Activated CD4-positive, alpha-beta T cell treated with anti-CD3 and anti-CD28 coated beads, Interleukin-2, Interleukin-6, amounts not matched to agents 100 ng/mL and 50 ng/mL, durations not matched to agents 16 hours and 8 hours (primary cell): ENCODE measurements at regions not wholly inside any gene's neighbourhood (a gene's known extent, or its start where the extent isn't known, plus 50 kb on each side); places are given as distances from the start of the nearest gene placed in this dataset.
A peak's percentile ranks its signal among the peaks of the same experiment; 100 is the strongest.

Experiments
- DNase-seq: peaks from one replicate; pipeline ENCODE4 v3.0.0-alpha.2; 2020

- DNase-seq = no peak
Observed at GRCh38 chr12:127542391-127542790, 724.6 kb upstream of the TMEM132C start.

- DNase-seq = no peak
Observed at GRCh38 chr12:127542931-127543330, 724.0 kb upstream of the TMEM132C start.

DNA sequence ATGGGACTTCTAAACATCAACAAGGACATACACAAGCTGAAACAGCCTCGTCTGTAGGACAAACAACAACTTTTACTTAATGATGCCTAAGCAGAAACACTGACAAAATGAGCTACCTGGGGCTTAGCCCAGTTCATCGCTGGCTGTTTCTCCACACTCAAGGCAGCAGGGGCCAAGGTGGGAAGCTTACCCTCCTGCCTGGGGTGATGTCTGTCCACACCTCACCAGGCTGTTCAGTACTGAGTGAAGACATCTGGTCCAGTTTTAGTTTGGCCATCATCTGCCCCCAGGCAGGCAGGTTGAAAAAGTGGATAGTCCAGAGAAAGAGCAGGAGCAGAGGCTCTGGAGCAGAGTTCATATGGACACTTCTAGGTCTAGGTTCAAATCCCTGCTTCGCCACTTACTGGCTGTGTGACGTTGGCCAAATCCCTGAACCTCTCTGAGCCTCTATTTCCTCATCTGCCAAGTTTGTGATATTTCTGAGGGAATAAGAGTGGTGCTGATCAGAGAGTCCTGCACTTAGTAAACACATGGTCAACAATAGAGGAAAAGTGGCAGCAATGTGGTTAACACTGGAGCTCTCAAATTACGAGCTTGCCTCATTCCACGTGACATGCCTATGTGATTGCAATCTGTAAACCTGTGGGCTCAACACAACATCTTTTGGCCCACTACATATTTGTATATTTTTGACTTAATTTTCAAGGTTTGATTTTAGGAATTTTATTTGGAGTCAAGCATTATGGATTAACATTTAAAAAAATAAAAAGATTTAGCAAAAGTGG, 720.1 kb upstream of the TMEM132C start:
- no peak for DNase-seq

GRCh38 chr12:127548123-127548553, 718.8 kb upstream of the TMEM132C start:
- no peak for DNase-seq

DNA sequence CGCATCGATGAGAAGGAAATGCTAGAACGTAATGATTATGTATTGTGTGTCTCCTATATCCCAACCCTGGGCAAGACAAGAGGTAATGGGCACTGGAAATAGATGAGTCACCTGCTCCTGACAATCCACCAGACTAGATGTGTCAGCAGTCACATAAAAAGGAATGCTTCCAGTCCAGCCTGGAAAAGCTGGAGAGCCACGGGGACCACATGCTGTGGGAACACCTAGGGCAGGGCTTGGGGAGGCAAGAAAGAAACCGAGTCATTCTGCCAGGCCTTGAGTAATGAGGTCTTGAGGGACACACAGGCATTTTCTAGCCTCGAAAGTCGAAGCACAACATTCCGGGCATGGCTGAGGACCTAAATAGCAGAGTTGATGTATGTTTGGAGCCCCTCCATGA, 716.7 kb upstream of the TMEM132C start:
- DNase-seq = no peak

DNA sequence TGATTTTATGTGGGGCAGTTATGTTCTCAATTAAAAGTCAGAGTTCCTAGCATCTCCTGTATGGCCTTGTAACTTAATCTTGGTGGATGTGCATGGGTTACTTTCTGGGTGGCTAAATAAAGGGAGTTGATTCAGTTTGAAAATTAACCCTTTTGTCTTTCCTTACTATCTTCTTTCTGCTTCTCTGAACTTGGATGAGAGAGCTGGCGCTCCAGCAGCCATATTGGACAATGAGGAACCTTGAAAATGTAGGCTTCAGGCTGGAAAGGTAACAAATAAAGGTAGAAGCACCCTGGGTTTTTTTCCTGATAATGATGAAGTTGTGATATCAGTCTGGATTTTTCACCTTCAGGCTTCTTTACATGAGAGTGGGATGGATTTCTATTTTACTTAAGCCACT, 714.1 kb upstream of the TMEM132C start:
- DNase-seq = no peak

GRCh38 chr12:127555071-127555470, 711.9 kb upstream of the TMEM132C start:
- DNase-seq = no peak

DNA sequence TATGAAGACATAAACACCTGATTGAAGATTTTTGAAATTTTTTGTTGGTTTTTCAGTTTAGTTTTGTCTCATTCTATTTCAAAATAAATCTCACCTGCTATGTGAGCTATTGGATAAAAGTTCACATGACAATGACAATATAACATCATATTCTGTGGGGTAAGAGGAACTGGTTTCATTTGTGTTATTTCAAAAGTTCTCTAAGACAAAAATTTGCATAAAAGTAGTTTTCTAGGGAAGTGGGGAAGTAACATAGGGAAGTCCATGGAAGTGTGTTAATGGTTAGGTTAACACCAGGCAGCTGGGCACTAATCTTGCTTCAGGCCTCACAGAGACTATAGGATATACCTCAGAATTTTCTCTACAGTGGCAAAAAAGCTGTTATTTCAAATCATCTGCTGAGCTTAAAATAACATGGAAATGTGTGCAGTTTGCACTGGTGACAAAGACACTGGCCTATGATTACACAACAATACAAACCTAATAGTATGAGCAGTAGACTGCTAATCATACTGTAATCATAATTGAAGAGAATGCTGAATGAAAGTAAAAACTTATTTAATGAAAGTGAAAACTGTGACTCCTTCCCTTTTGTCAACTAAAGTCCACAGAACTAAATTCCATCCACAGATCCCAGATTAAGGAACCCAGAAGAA, 710.6 kb upstream of the TMEM132C start:
- DNase-seq = no peak

DNA sequence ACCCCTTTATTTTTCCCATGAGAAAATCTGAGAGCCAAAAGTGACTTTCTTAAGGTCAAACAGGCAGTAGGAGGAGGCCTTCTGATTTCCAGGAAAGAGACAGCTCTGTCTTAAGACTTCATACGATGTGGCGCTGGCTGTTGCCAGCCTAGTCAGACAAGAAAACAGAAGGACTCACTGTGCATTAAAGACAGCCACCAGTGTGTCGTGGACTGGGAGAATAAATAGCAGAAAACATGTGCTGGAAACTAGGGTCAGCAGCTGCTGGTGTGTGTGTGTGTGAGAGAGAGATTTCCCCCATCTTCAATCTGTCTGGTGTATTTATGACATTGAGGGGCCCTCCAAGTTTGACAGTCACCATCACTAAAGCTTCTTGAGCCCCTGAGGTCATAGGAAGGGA, 708.6 kb upstream of the TMEM132C start:
- no peak for DNase-seq

DNA sequence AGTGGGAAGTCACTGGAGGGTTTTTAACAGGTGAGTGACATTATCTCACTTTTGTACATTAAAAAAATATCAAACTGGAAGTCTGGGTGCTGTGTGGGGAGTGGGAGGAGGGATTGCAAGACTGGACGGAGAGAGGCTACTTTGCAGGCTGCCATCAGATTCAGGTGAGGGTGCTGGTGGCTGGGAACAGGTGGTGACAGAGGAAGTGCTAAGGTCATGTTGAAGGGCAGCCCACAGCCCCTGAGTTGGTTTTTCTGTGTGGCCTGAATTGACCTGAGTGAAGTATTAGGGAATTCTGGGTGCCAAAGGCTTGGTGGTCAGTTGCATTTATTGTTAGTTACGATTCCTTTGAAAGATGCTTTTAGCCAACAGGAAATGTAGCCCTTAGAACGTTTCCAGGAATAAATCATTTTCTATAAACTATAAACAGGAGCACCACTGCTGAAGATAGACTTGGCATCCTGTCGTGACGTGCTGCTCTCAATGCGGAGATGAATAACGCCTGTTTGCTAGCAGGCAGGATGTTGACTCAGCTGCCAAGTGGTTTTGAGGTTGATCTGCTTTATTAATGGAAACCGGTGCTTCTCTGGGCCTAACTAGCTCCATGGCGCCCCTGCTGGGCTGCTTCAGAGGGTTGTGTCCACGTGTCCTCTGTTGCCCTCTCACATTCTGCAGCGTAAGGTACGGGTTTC, 707.5 kb upstream of the TMEM132C start:
- DNase-seq = peak; percentile 94

- DNase-seq = no peak
Observed at GRCh38 chr12:127560041-127560478, 706.9 kb upstream of the TMEM132C start.

DNA sequence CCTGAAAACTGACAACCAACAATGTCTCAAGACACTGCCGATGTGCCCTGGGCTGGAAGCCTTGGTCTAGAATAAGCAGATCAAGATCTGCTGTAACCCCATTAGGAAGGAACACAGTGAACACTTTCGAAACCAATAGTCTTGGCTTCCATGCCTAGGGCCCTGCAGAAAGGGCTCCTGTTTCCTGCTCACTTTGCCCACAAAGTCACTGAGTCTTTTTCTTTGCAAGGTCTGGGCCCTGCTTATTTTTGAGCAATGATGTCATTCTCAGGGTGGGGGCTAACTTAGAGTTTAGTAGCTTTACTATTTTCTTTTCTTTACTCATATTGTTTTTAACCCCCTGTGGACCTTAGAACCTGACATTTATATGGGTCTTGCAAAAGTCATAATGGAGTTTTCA, 704.2 kb upstream of the TMEM132C start:
- no peak for DNase-seq

- no peak for DNase-seq
Observed at GRCh38 chr12:127565241-127565640, 701.7 kb upstream of the TMEM132C start.

DNA sequence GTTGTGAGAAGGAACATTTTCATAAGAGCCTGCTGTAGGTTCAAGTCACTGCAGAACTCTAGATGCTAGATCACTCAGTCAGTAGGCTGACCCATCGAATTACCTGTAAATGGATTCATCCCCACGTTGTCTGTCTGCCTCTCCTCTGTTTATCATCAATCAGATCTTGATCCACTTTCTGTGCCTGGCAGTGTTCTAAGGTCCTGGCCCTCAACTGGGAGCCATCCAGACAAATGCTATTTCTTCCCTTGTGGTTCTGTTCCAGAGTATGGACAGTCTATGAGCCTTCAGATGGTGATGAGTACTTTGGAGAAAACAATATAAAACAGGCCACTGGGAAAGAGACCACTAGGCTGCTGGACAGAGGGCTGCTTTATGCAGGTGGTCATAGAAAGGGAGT, 699.4 kb upstream of the TMEM132C start:
- no peak for DNase-seq

DNA sequence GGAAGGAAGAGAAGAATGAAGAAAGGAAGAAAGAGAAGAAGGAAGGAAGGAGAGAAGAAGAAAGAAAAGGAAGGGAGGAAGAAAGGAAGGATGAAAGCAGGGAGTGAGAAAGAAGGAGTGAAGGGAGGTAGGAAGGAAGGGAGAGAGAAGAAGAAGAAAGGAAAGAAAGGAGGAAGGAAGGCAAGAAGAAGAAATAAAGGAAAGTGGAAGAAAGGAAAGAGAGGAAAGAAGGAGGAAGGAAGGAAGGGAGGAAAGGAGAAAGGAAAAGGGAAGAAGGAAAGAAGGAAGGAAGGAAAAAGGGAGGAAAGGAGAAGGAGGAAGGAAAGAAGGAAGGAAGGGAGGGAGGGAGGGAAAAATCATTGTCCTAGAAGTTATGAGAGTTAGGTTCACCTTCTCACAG, 696.6 kb upstream of the TMEM132C start:
- DNase-seq = no peak

DNA sequence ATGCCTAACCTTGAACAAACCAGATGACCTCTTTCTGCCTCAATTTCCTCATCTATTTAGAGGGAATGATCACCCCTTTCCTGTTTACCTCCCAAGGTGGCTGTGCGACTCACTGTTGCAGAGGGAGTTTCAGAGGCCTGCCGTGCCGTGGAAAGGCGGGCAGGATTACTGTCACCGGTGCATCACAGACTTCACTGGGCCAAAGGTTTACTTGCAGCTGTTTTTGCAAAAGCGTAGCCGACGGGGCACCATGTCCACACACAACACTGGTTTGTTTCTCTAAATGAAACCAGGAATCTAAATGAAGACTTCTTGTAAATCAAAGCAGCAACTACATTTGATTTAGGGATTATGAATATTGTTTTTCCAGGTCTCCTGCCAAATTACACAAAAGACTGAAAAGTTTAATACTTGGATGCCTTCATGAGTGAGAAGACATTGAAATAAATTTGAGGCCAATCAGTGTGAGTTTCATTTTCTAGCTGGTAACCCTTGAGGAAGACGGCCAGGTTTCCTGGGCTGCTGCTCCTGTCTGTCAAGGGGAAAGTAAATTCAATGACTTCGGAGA, 696.1 kb upstream of the TMEM132C start:
- DNase-seq = no peak

GRCh38 chr12:127571578-127571977, 695.4 kb upstream of the TMEM132C start:
- DNase-seq = no peak

DNA sequence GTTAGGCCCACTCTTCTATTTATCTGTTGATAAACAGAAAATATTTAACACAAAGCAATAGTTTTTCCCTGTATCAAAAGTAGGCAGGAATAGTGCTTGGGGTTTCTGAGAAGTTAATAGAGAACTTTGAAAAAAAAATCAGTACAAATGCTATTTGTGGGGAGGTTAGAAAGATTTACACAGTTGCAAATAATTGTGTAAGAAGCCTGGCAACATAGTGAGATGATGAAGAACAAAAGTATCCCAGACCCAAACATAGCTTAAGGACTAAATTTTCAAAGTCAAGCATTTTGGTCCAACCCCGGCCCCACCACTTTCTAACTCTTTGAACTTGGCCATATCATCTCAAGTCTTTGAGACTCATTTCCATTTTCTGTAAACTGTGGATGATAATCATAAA, 687.5 kb upstream of the TMEM132C start:
- DNase-seq = no peak

DNA sequence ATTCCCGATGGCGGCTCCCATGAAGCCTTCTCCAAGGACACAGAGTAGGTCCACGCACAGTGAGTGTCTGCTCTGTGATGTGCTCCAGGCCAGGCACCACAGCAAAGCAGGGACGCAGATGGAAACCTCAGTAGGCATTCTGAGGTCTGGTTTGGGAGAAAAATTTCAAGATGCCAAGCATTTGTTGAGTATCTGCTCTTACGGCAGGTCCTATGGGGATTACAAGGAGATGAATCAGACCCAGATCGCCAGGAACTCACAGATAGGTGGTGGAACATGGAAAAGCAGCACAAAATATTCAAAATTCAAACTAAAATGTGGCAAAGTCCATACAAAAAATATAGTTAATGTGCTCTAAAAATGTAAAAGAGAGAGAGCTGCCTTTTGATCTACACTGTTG, 684.9 kb upstream of the TMEM132C start:
- no peak for DNase-seq

GRCh38 chr12:127583041-127583440, 683.9 kb upstream of the TMEM132C start:
- no peak for DNase-seq

- DNase-seq = no peak
Observed at GRCh38 chr12:127588249-127588648, 678.7 kb upstream of the TMEM132C start.

DNA sequence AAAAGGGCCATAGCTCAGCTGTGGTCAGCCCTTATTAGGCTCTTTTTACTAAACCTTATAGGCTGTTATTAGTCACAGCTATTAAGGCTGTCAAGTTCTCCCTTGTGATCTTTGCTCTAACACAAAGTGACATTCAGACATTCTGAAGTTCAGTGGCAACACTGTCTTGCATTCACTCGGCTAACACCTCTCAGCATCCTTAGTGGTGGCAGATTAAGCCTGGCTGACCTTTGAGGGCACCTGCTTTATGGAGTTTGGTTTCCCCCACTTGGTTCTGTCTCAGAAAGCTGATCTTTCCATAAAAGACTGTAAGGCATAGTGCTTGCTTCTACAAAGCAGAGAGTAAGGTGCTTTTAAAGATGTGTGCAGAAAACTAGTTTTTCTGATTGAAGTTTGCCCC, 677.4 kb upstream of the TMEM132C start:
- DNase-seq = no peak

GRCh38 chr12:127590868-127591267, 676.1 kb upstream of the TMEM132C start:
- DNase-seq = no peak

DNA sequence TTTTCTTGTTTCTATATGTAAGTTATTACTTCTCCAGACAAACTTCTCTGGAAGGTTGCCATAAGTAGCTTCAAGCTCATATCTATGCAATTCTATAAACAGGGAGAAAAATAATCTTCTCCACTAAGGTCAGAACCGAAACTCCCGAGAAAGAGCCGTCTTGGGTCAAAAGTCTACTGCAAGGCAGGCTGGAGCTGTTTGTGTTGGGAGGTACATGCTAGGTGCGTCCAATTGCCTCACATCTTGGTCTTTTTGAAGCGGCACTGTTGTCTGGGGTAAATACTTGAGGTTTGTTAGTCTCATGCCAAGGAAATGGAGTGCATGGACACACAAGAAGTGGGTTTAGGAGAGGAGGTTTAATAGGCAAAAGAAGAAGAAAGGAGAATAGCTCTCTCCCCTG, 674.7 kb upstream of the TMEM132C start:
- no peak for DNase-seq
